Choroid plexus epithelial cell (primary cell): ENCODE measurements at regions not wholly inside any gene's neighbourhood (a gene's known extent, or its start where the extent isn't known, plus 50 kb on each side); places are given as distances from the start of the nearest gene placed in this dataset.
A peak's percentile ranks its signal among the peaks of the same experiment; 100 is the strongest.

Experiments used
- DNase-seq: peaks from one replicate; pipeline ENCODE4 v3.0.0-alpha.2; 2010; ENCODE audit warnings: low read depth
- H3K4me3 ChIP-seq: 2 replicates; pipeline ENCODE4 v1.5.1; 2011; ENCODE audit warnings: low read depth, mild to moderate bottlenecking, control low read depth, low read length, moderate library complexity
- CTCF ChIP-seq: conservative IDR thresholded peaks from 2 replicates; pipeline ENCODE4 v1.5.1; 2011; ENCODE audit warnings: low read depth, mild to moderate bottlenecking, control low read depth, inconsistent platforms, low read length, moderate library complexity

- H3K4me3 ChIP-seq, result no peak overlapping the region
- TF ChIP-seq CTCF, result no peak
Observed at GRCh38 chr3:43156812-43157455, 51.1 kb upstream of the POMGNT2 start.

GRCh38 chr3:43155464-43156121 is 49.7 kb upstream of the POMGNT2 start:
- peak; percentile 90 for DNase-seq
- TF ChIP-seq CTCF, result peak; percentile 93
- no peak overlapping the region for H3K4me3 ChIP-seq

More at GRCh38 chr3:43156812-43157455, 51.1 kb upstream of the POMGNT2 start:
- no peak for DNase-seq
